Smooth muscle cell (in vitro differentiated cells): ENCODE measurements at regions not wholly inside any gene's neighbourhood (a gene's known extent, or its start where the extent isn't known, plus 50 kb on each side); places are given as distances from the start of the nearest gene placed in this dataset.
A peak's percentile ranks its signal among the peaks of the same experiment; 100 is the strongest.

ENCODE experiments used
- DNase-seq: peaks from one replicate; lab custom pipeline; 2025; ENCODE audit not compliant: unreplicated experiment; lab: John Stamatoyannopoulos, UW
- H2AFZ ChIP-seq: fragments of 200-600 bp; sonication (generic); 2 replicates; pipeline ENCODE4 v1.6.0; 2016; ENCODE audit warnings: antibody characterized with exemption, low read depth, mild to moderate bottlenecking
- H3F3A ChIP-seq: fragments of 200-600 bp; sonication (generic); 2 replicates; pipeline ENCODE4 v1.6.0; 2017; ENCODE audit warnings: antibody characterized with exemption, low read depth
- H3K27ac ChIP-seq: fragments of 200-600 bp; sonication (generic); 2 replicates; pipeline ENCODE4 v1.5.1; 2016; ENCODE audit warnings: low read depth, mild to moderate bottlenecking
- H3K27me3 ChIP-seq: fragments of 200-600 bp; sonication (generic); 2 replicates; pipeline ENCODE4 v1.6.1; 2016; ENCODE audit warnings: low read depth, mild to moderate bottlenecking
- H3K36me3 ChIP-seq: fragments of 200-600 bp; sonication (generic); 2 replicates; pipeline ENCODE4 v1.5.1; 2016; ENCODE audit warnings: low read depth
- H3K4me1 ChIP-seq: fragments of 200-600 bp; sonication (generic); 2 replicates; pipeline ENCODE4 v1.5.1; 2016; ENCODE audit warnings: low read depth
- H3K4me2 ChIP-seq: fragments of 200-600 bp; sonication (generic); 2 replicates; pipeline ENCODE4 v1.6.0; 2016; ENCODE audit warnings: mild to moderate bottlenecking
- H3K4me3 ChIP-seq: fragments of 200-600 bp; sonication (generic); 2 replicates; pipeline ENCODE4 v1.5.1; 2016; ENCODE audit warnings: mild to moderate bottlenecking
- H3K79me2 ChIP-seq: fragments of 200-600 bp; sonication (generic); 2 replicates; pipeline ENCODE4 v1.6.0; 2016; ENCODE audit warnings: low read depth, mild to moderate bottlenecking
- H3K9ac ChIP-seq: fragments of 200-600 bp; sonication (generic); 2 replicates; pipeline ENCODE4 v1.6.0; 2016; ENCODE audit warnings: low read depth
- H3K9me3 ChIP-seq: fragments of 200-600 bp; sonication (generic); replicated peaks from 2 replicates; pipeline ENCODE4 v1.5.1; 2016; ENCODE audit warnings: low read depth
- H4K20me1 ChIP-seq: fragments of 200-600 bp; sonication (generic); 2 replicates; pipeline ENCODE4 v1.6.0; 2016; ENCODE audit warnings: low read depth
- WGBS: methylation state at CpG from one replicate; pipeline ENCODE4 v1.1.7; 2016; ENCODE audit warnings: low lambda C conversion rate; 5-methylcytosine and 5-hydroxymethylcytosine counted together
- TF ChIP-seq, protein P1 (sequence below): fragments of 200-600 bp; sonication (generic); IDR thresholded peaks from 2 replicates; pipeline ENCODE4 v1.5.1; 2017; ENCODE audit warnings: borderline replicate concordance, mild to moderate bottlenecking, antibody characterized with exemption; ENCODE audit not compliant: insufficient read depth, poor library complexity, severe bottlenecking

DNA sequence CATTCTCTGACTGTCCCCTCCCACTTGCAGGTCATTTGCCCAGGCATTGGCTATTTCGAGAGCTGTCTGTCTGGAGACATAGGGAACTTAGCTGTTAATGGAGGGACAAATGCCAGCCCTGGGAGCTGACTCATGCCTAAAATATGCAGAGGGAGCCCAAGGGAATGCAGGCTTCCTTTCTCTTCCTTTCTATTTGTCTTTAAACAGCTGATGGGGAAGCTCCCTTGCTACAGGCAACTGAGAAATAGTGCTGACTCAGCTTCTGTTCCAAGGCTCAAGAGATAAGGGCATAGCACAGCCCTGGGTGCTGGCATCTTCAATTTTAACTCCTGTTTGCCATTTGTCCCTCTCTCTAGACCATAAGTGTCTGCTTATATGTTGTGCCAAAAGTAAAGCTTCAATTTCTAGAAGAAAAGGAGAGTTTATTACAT lies 82.7 kb upstream of the C1GALT1 start:
- DNase-seq, result peak; percentile 14
- no peak overlapping the region for H2AFZ ChIP-seq
- H3K4me1 ChIP-seq, result peaks cover 21% of the 10 kb centered on the region

DNA sequence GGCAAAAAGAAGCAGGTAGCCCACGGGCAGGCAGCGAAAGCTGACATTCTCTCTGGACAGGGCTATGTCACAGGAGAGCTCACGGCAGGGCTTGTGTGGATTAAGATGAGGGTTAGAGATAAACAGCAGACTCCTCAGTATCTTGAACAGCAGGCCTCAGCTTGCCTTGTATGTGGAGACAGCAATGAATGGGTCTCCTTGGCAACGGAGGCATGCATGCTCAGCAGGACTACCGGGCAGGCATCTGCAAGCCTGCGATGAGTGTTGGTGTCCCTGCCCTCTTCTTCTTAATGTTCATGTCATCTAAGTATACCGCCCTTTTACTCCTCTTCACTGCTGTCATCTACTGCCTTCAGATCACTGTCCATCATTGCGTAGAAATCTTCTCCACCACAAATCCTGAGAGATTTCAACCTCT lies 81.9 kb upstream of the C1GALT1 start:
- Histone ChIP-seq H3F3A (peaks cover 3% of the 10 kb centered on the region), H4K20me1 (no peaks in the 10 kb centered on the region), H3K27me3 (no peaks in the 10 kb centered on the region), H3K9ac (peak overlapping the region; percentile 58), H3K27ac (peak overlapping the region; percentile 86), H3K4me1 (peaks cover 21% of the 10 kb centered on the region), H3K79me2 (no peaks in the 10 kb centered on the region), H3K36me3 (no peaks in the 10 kb centered on the region), H3K4me2 (peak overlapping the region; percentile 71), H3K9me3 (no peaks in the 10 kb centered on the region), H2AFZ (peak overlapping the region; percentile 8), H3K4me3 (no peak overlapping the region)
- TF ChIP-seq, protein P1, sequence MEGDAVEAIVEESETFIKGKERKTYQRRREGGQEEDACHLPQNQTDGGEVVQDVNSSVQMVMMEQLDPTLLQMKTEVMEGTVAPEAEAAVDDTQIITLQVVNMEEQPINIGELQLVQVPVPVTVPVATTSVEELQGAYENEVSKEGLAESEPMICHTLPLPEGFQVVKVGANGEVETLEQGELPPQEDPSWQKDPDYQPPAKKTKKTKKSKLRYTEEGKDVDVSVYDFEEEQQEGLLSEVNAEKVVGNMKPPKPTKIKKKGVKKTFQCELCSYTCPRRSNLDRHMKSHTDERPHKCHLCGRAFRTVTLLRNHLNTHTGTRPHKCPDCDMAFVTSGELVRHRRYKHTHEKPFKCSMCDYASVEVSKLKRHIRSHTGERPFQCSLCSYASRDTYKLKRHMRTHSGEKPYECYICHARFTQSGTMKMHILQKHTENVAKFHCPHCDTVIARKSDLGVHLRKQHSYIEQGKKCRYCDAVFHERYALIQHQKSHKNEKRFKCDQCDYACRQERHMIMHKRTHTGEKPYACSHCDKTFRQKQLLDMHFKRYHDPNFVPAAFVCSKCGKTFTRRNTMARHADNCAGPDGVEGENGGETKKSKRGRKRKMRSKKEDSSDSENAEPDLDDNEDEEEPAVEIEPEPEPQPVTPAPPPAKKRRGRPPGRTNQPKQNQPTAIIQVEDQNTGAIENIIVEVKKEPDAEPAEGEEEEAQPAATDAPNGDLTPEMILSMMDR, result no peak
- no peak for DNase-seq
- WGBS, result 16% methylated on average over 8 of the region's 8 CpGs

More for the DNA sequence above, 82.7 kb upstream of the C1GALT1 start:
- peak overlapping the region; percentile 58 for H3K9ac ChIP-seq
- peaks cover 3% of the 10 kb centered on the region for H3F3A ChIP-seq
- no peaks in the 10 kb centered on the region for H3K9me3 ChIP-seq
- H3K27me3 ChIP-seq, result no peaks in the 10 kb centered on the region
- 0% methylated on average over 1 of the region's 1 CpG for WGBS
- H3K4me3 ChIP-seq, result no peak overlapping the region
- peak overlapping the region; percentile 71 for H3K4me2 ChIP-seq
- no peaks in the 10 kb centered on the region for H3K79me2 ChIP-seq
- no peaks in the 10 kb centered on the region for H4K20me1 ChIP-seq
- TF ChIP-seq, protein P1, result no peak
- no peaks in the 10 kb centered on the region for H3K36me3 ChIP-seq
- peak overlapping the region; percentile 86 for H3K27ac ChIP-seq

DNA sequence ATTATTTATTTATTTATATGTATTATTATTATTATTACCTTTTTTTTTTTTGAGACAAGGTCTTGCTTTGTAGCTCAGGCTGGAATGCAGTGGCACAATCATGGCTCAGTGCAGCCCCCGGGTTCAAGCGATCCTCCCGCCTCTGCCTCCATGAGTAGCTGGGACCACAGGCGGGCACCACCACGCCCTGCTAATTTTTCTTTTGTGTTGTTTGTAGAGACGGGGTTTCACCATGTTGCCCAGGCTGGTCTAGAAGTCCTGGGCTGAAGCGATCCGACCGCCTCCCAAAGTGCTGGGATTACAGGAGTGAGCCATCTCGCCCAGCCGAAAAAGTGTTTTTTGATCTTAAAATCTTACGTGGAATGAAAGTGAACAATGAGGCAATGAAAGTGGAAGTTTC lies 79.4 kb upstream of the C1GALT1 start:
- Histone ChIP-seq H3K9me3 (no peaks in the 10 kb centered on the region), H3K9ac (no peak overlapping the region), H3K27ac (no peak overlapping the region), H3K79me2 (no peaks in the 10 kb centered on the region), H3K4me3 (no peak overlapping the region), H3K36me3 (no peaks in the 10 kb centered on the region), H2AFZ (no peak overlapping the region), H4K20me1 (no peaks in the 10 kb centered on the region), H3F3A (peaks cover 3% of the 10 kb centered on the region), H3K4me1 (peaks cover 21% of the 10 kb centered on the region), H3K4me2 (no peak overlapping the region), H3K27me3 (no peaks in the 10 kb centered on the region)
- 89% methylated on average over 12 of the region's 12 CpGs for WGBS
- DNase-seq, result no peak
- TF ChIP-seq, protein P1, result no peak

DNA sequence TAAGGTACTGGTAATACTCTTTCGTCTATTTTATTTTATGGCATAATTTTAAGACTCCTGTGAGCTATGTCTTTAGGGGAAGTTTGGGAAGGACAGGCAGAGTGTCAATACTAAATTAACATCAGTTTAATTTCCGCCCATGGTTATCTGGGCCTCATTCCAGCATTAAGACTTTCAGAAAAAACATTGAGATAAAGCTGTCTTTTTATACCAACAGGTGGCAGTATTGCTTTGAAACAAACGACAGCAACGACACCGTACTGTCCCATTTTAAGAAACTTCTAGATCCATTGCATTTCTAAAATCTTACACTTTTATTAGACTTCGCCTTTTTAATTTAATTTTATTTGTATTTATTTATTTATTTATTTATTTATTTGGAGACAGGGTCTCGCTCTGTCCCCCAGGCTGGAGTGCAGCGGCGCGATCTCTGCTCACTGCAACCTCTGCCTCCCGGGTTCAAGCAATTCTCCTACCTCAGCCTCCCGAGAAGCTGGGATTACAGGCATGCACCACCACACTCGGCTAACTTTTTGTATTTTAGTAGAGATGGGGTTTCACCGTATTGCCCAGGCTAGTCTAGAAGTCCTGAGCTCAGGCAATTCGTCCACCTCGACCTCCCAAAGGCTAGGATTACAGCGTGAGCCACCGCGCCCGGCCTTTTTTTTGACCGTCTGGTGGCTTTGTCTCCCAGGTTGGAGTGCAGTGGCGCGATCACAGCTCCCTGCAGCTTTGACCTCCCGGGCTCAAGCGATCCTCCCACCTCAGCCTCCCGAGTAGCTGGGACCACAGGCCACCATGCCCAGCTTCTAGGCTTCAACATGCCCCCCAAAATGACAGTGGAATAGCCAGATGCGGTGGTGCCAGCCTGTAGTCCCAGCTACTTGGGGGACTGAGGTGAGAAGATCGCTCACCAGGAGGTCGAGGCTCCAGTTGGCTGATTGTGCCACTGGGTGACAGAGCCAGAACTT lies 78.7 kb upstream of the C1GALT1 start:
- H3K36me3 ChIP-seq, result no peaks in the 10 kb centered on the region
- H3F3A ChIP-seq, result peaks cover 3% of the 10 kb centered on the region
- H3K4me3 ChIP-seq, result no peak overlapping the region
- no peaks in the 10 kb centered on the region for H3K9me3 ChIP-seq
- no peaks in the 10 kb centered on the region for H3K79me2 ChIP-seq
- H3K4me2 ChIP-seq, result peak overlapping the region; percentile 27
- H3K4me1 ChIP-seq, result peaks cover 21% of the 10 kb centered on the region
- no peak overlapping the region for H3K27ac ChIP-seq
- H4K20me1 ChIP-seq, result no peaks in the 10 kb centered on the region
- no peaks in the 10 kb centered on the region for H3K27me3 ChIP-seq
- DNase-seq, result no peak
- no peak overlapping the region for H3K9ac ChIP-seq
- peak overlapping the region; percentile 58 for H2AFZ ChIP-seq
- TF ChIP-seq, protein P1, result peak; percentile 67
- WGBS, result 81% methylated on average over 29 of the region's 29 CpGs
